Esophagus squamous epithelium (tissue), 5 donors: ENCODE measurements at regions not wholly inside any gene's neighbourhood (a gene's known extent, or its start where the extent isn't known, plus 50 kb on each side); places are given as distances from the start of the nearest gene placed in this dataset.

Experiments
- DNase-seq: peaks from one replicate; lab custom pipeline; 2025; lab: John Stamatoyannopoulos, UW
- H3K27ac ChIP-seq, 4 donors: fragments of 200-600 bp; sonication (generic); one replicate each; pipeline ENCODE4 v1.5.1; 2016 to 2019; ENCODE audit warnings: mild to moderate bottlenecking in 1 of 4
- H3K27me3 ChIP-seq, 4 donors: fragments of 200-600 bp; sonication (generic); 1 replicate in 3 of 4; 2 replicates in 1 of 4; pipeline versions ENCODE4 v1.5.1 to v1.6.0; 2017 to 2021; ENCODE audit warnings: antibody characterized with exemption in 1 of 4
- H3K36me3 ChIP-seq, 3 donors: fragments of 200-600 bp; sonication (generic); one replicate each; pipeline ENCODE4 v1.5.1; 2016 to 2019
- H3K4me1 ChIP-seq, 3 donors: fragments of 200-600 bp; sonication (generic); one replicate each; pipeline ENCODE4 v1.5.1; 2017 to 2019
- H3K4me3 ChIP-seq, 4 donors: fragments of 200-600 bp; sonication (generic); 1 replicate in 3 of 4; 2 replicates in 1 of 4; pipeline ENCODE4 v1.5.1; 2016 to 2019; ENCODE audit warnings: mild to moderate bottlenecking in 2 of 4, moderate library complexity in 1 of 4
- H3K9me3 ChIP-seq, 3 donors: fragments of 200-600 bp; sonication (generic); one replicate each; pipeline ENCODE4 v1.5.1; 2016 to 2019
- POLR2A ChIP-seq, 4 donors: fragments of 450-650 bp; IDR thresholded peaks; one replicate each; pipeline ENCODE4 v1.6.1; 2017; ENCODE audit warnings: antibody characterized with exemption in 4 of 4, mild to moderate bottlenecking in 4 of 4, moderate library complexity in 3 of 4
- WGBS, 2 donors: methylation state at CpG; one replicate each; pipeline ENCODE4 v1.1.5; 2018; 5-methylcytosine and 5-hydroxymethylcytosine counted together
- intact Hi-C: fragments of 100-400 bp; cut with DNase I; formaldehyde crosslinking; loops from one replicate; pipeline ENCODE4 v1.15.0; 2022
- TF ChIP-seq, protein P1 (sequence below), 6 experiments: fragments of 450-650 bp in 4 of 6; fragments of 200-600 bp in 2 of 6; sonication (generic) in 2 of 6; IDR thresholded peaks; one replicate each; pipeline ENCODE4 v1.5.1; 2016 to 2019; ENCODE audit warnings: antibody characterized with exemption in 6 of 6, mild to moderate bottlenecking in 4 of 6, moderate library complexity in 4 of 6
- donor health status: DM: yes; HTN: yes; CAD: no.

DNA sequence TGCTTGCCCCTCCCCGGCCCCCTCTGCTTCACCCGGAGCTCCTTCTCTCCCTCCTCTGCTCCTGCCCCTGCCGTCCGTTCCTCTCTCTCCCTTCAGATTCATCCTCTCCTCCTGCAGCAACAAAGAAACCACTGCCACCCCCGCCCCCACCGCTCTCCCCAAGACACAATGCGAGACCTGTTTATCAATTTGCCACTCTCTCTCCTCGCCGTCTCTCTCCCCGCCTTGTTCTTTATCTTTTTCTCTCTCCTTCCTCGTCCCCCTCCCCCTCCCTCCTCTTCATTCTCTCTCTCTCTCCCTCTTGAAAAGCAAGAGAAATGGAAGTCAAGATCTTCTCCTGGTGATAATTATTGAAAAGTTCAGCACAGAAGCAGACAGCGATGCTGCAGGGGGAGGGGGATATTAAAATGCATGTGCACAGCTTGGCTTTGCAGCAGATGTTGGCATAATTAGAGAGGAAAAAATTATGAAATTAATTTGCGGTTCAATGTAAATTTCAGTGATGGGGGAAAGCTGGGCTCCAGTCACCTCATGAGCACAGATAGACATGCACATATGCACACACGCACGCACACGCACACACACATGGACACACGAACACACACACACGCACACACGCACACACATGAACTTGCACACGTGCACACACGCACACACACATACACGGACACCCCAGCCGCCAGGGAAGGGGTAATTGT, 58.1 kb upstream of the CBFA2T3 start:
- intact Hi-C loops, result no loop called here
- Histone ChIP-seq H3K9me3 (no peaks in the 10 kb centered on the region), H3K27me3 (peaks cover 0 to 84% (median 0%) of the 10 kb centered on the region in 4 donors), H3K4me1 (no peaks in the 10 kb centered on the region), H3K4me3 (no peak overlapping the region), H3K27ac (no peak overlapping the region), H3K36me3 (no peaks in the 10 kb centered on the region)
- WGBS, 2 donors, result 49 to 55% methylated on average over 20 to 23 of the region's 23 CpGs
- no peak for TF ChIP-seq POLR2A (IDR thresholded peaks at IDR 0.05)
- TF ChIP-seq, protein P1, sequence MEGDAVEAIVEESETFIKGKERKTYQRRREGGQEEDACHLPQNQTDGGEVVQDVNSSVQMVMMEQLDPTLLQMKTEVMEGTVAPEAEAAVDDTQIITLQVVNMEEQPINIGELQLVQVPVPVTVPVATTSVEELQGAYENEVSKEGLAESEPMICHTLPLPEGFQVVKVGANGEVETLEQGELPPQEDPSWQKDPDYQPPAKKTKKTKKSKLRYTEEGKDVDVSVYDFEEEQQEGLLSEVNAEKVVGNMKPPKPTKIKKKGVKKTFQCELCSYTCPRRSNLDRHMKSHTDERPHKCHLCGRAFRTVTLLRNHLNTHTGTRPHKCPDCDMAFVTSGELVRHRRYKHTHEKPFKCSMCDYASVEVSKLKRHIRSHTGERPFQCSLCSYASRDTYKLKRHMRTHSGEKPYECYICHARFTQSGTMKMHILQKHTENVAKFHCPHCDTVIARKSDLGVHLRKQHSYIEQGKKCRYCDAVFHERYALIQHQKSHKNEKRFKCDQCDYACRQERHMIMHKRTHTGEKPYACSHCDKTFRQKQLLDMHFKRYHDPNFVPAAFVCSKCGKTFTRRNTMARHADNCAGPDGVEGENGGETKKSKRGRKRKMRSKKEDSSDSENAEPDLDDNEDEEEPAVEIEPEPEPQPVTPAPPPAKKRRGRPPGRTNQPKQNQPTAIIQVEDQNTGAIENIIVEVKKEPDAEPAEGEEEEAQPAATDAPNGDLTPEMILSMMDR (IDR thresholded peaks at IDR 0.05), result no peak
- DNase-seq, result no peak

DNA sequence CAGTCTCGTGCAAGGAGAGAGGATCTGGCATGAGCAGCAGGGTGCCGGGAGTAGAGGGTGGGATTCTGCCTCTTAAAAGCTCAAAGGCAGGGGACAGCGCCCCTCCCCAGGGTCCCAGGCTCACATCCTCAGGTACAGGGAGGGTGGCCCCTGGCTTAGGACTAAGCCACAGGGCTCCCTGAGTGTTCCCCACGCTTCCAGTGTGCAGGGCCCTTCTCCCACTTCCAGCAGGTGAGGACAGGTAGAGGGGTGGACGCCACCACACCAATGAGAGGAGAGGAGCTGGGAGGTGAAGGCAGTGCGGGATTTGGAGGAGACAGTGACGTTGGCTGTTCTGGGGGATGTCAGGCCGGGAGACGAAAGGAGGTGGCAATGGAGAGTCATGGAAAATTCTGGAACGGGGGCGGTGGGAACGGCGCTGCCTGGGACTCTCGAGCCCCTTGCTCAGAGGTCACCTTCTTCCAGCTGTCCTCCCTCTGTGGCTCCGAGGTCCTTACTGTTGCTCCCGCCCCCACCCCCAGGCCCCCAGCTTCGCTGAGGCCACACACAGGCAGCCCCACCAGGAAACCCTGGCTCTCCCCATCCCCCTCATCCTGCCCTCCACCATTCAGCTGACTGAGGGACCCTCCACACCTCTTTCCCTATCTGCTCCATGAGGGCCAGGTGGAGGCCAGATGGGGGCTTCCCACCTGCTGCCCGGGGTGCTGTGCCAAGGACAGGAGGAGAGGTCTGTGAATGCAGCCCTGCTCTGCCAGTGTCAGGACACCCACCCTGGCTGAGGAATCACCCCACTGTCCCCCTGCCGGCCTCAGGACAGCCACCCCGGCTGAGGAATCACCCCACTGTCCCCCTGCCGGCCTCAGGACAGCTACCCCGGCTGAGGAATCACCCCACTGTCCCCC, 57.7 kb upstream of the ACSF3 start:
- no peak for DNase-seq
- no peaks in the 10 kb centered on the region for H3K9me3 ChIP-seq
- no peak overlapping the region for H3K4me3 ChIP-seq
- H3K27ac ChIP-seq, result no peak overlapping the region
- WGBS, 2 donors, result 63 to 68% methylated on average over 12 to 16 of the region's 22 CpGs
- no peaks in the 10 kb centered on the region for H3K36me3 ChIP-seq
- H3K27me3 ChIP-seq, result peaks cover 0 to 88% (median 0%) of the 10 kb centered on the region in 4 donors
- intact Hi-C loops, result no loop called here
- no peak for TF ChIP-seq POLR2A (IDR thresholded peaks at IDR 0.05)
- TF ChIP-seq, protein P1 (IDR thresholded peaks at IDR 0.05), result no peak
- H3K4me1 ChIP-seq, result no peaks in the 10 kb centered on the region

DNA sequence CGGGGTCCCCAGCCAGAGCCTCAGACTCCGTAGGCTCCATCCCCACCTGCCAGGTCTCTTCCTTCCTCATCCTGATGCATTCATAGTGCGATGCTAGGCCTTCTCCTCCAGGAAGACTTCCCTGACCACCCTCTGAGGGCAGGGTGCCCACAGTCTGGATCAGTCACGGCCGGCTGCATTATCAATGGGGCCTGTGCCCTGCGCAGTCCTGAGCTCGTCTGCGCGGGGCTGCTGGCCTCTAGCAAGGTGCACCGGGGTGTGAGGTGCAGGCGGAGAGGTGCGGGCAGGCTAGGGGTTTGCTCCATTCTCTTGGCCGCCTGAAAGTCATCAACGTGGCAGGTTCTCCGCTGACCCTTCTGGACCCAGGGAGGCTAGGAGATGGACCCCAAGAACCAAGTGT, 56.9 kb upstream of the ACSF3 start:
- H3K27me3 ChIP-seq, result peaks cover 0 to 94% (median 0%) of the 10 kb centered on the region in 4 donors
- intact Hi-C loops, result no loop called here
- H3K36me3 ChIP-seq, result no peaks in the 10 kb centered on the region
- H3K9me3 ChIP-seq, result no peaks in the 10 kb centered on the region
- H3K4me1 ChIP-seq, result no peaks in the 10 kb centered on the region
- no peak for DNase-seq
- no peak overlapping the region for H3K4me3 ChIP-seq
- no peak overlapping the region for H3K27ac ChIP-seq
- TF ChIP-seq POLR2A (IDR thresholded peaks at IDR 0.05), result no peak
- TF ChIP-seq, protein P1 (IDR thresholded peaks at IDR 0.05), result no peak
- WGBS, 2 donors, result 67% methylated on average over 3 of the region's 15 CpGs; no CpG with 5 or more reads in 1 of the 2 donors

DNA sequence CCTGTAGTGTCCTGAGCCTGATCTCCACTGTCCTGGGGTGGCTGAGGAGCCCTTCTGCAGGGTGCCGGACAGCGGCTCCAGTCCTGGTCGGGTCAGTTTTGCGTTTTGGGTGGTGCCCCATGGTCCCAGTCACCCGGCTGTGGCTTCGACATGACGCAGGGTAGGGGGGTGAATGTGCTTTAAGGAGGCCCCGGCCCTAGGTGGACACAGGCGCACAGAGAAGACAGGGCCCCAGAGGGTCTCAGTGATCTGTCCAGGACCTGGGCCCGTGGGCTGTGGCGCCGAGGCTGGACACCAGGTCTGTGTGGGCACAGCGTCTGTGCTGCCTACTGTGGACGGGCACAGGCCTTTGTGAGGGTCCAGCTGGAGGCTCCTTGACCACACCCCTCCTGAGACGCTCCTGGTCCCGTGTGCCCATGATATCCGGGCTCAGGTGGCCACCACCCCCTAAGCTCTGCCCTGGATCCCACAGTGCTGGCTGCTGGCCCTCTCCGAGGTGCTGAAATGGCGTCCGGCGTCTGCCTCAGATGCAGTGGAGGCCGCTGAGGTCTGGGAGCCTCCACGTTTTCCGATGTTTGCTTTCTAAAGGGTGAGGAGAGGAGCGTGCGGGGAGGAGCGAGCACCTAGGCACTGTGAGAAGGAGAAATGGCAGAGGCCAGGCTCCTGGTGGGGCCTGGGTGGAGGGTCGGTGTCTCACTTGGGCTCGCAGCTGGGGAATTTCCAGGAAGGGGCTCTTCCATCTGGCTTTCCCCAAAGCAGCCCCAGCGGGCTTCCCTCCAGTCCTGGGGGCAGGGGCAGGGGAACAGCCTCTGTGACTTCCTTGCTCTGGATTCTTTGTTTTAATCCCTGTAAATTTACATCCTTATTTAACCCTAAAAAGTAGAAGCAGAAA, 56.1 kb upstream of the ACSF3 start:
- peaks cover 0 to 95% (median 0%) of the 10 kb centered on the region in 4 donors for H3K27me3 ChIP-seq
- no peak overlapping the region for H3K27ac ChIP-seq
- DNase-seq, result no peak
- H3K9me3 ChIP-seq, result no peaks in the 10 kb centered on the region
- intact Hi-C loops, result no loop called here
- no peaks in the 10 kb centered on the region for H3K4me1 ChIP-seq
- no peak overlapping the region for H3K4me3 ChIP-seq
- H3K36me3 ChIP-seq, result no peaks in the 10 kb centered on the region
- 27 to 61% methylated on average over 5 to 8 of the region's 30 CpGs for WGBS, 2 donors
- TF ChIP-seq, protein P1 (IDR thresholded peaks at IDR 0.05), result no peak
- no peak for TF ChIP-seq POLR2A (IDR thresholded peaks at IDR 0.05)
